Motor neuron (in vitro differentiated cells): ENCODE measurements at regions not wholly inside any gene's neighbourhood (a gene's known extent, or its start where the extent isn't known, plus 50 kb on each side); places are given as distances from the start of the nearest gene placed in this dataset.
A peak's percentile ranks its signal among the peaks of the same experiment; 100 is the strongest.

Experiments used
- ATAC-seq, 8 experiments: fragments of 200-7000 bp; cut with Tn5 transposase; replicated peaks in 6 of 8; 2 replicates each; pipeline ENCODE4 v1.8.0; 2021; ENCODE audit warnings: mild to moderate bottlenecking in 8 of 8, moderate library complexity in 8 of 8
- H3K27ac ChIP-seq, 2 donors: fragments of 250-450 bp; sonication (Bioruptor Pico); 2 replicates each; pipeline ENCODE4 v1.9.0; 2021; ENCODE audit warnings: antibody characterized with exemption in 2 of 2, mild to moderate bottlenecking in 2 of 2, moderate library complexity in 1 of 2
- H3K4me1 ChIP-seq, 2 donors: fragments of 250-450 bp; sonication (Bioruptor Pico); replicated peaks in 1 of 2; 2 replicates each; pipeline ENCODE4 v1.6.1; 2021; ENCODE audit warnings: antibody characterized with exemption in 2 of 2, mild to moderate bottlenecking in 2 of 2, moderate library complexity in 1 of 2
- H3K4me3 ChIP-seq, 5 donors: fragments of 250-450 bp; sonication (Bioruptor Pico); 2 replicates each; pipeline ENCODE4 v1.9.0; 2021; ENCODE audit warnings: antibody characterized with exemption in 5 of 5, mild to moderate bottlenecking in 5 of 5, moderate library complexity in 4 of 5
- WGBS, 10 experiments: fragments of 450-650 bp; shearing (Covaris generic); methylation state at CpG; one replicate each; pipeline ENCODE4 v1.0.0; 2022; 5-methylcytosine and 5-hydroxymethylcytosine counted together
- in situ Hi-C, 9 experiments: fragments of 400-800 bp; cut with MboI; loops; one replicate each; pipeline ENCODE4 v1.15.0; 2021; ENCODE audit warnings: low sequenced_read_pairs in 9 of 9, low pct_unique_long_range_greater_than_20kb in 2 of 9; ENCODE audit not compliant: unreplicated experiment in 9 of 9

DNA sequence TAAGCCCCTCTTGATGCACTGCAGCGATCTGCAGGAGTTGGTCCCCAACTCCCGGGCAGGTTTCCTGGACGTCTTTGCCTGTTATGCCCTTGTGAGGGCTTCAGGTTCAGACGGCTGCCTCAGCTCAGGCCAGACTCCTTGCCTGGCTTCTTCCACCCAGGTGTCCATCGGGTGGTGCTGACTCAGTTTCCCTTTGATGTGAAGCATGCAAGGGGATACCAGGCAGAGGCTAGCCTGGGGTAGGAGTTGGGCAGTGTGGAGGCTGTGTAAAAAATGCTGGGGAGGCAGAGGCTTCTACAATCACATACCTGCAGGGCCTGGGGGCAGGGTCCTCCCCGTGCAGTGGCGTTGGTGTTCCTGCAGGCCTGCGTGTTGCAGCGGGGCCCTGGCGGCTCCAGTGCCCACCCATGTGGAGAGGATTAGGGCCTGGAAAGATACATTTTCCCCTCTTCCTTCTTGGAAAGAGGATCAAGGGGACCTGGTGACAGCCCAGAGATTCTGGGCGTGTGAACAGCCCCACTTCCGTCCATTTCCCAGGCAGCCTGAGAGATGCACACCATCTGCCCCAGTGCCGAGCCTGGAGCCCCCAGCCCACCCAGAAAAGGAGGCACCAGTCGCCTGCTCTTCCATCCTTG, 338.3 kb downstream of the DYSF start:
- in situ Hi-C loops, result loop anchor here in 1 of 9 experiments (25.0 kb wide), 1 partner anchor 179 kb away; no protein-coding TSS in a partner anchor
- no peak overlapping the region for H3K27ac ChIP-seq
- WGBS, 10 experiments, result 80 to 100% (median 95%) methylated on average over 1 to 9 of the region's 14 CpGs; no CpG with 5 or more reads in 3 of the 10 experiments
- no peak overlapping the region for H3K4me3 ChIP-seq
- ATAC-seq, result no peak
- H3K4me1 ChIP-seq, result peaks cover 27 to 28% of the 10 kb centered on the region in 2 donors

DNA sequence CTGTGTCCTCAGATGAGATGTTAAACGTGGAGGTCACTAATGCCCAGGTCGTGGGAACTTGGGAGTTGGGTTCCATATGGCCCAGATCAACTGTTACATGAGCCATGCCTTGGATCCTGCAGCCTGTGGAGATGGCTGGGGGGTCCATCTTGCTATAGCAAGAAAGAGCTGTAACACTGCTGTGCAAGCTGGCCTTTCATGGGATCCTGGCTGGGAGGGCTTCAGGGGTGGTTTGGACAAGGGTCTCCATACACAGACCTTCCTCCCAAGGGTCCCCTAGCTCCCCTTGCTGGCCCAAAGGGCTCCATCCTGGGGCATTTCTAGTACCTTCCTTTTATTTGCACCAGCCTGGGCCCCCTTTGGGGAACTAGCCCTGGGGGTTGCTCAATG, 337.7 kb downstream of the DYSF start:
- WGBS, 10 experiments, result 60% methylated on average over 1 of the region's 2 CpGs; no CpG with 5 or more reads in 9 of the 10 experiments
- no peak overlapping the region for H3K27ac ChIP-seq
- H3K4me1 ChIP-seq, result peaks cover 28 to 32% of the 10 kb centered on the region in 2 donors
- ATAC-seq, result no peak
- in situ Hi-C loops, result loop anchor here in 1 of 9 experiments (25.0 kb wide), 1 partner anchor 179 kb away; no protein-coding TSS in a partner anchor
- H3K4me3 ChIP-seq, result no peak overlapping the region

DNA sequence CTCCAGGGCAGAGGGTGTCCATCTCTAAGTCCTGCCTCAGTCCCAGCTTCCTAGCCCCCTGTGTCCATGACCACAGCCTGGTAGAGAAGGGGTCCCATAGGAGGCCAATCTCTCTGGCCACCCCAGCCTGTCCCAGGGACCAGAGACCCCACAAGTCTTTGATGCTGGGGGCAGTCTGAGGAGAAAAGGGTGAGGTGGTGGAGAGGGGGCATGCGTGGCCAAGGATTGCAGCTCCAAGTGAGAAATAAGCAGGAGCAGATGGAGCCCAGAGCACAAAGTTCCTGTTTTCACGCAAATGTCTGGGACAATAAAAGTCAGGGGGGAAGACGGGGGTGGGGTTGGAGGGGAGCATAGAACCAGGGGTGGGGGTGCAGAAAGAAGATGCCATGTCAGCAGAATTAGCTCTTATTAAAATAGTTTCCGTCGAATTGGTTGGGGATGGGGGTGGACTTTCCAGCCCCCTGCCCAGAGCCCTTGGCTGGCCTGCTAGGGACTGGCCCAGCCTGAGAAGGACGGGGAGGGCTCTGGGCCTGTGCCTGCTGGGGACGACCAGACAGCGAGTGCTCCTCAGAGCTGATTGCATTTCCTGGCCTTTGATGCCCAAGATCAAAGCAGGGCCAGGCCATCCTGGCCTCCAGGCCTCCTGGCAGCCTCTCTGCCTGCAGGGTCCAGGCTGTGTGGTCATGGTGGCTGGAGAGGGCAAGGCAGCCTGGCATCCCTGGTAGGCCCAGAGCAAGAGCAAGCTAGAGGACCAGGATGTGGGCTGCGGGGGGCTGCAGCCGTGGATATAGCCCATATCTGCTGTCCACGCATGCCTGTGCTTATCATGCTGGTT, 337.1 kb downstream of the DYSF start:
- no peak for ATAC-seq
- no peak overlapping the region for H3K4me3 ChIP-seq
- 60 to 90% methylated on average over 1 to 2 of the region's 11 CpGs; no CpG with 5 or more reads in 8 of the 10 experiments for WGBS, 10 experiments
- H3K27ac ChIP-seq, result no peak overlapping the region
- peaks cover 31 to 37% of the 10 kb centered on the region in 2 donors for H3K4me1 ChIP-seq
- in situ Hi-C loops, result loop anchor here in 1 of 9 experiments (25.0 kb wide), 1 partner anchor 178 kb away; no protein-coding TSS in a partner anchor

DNA sequence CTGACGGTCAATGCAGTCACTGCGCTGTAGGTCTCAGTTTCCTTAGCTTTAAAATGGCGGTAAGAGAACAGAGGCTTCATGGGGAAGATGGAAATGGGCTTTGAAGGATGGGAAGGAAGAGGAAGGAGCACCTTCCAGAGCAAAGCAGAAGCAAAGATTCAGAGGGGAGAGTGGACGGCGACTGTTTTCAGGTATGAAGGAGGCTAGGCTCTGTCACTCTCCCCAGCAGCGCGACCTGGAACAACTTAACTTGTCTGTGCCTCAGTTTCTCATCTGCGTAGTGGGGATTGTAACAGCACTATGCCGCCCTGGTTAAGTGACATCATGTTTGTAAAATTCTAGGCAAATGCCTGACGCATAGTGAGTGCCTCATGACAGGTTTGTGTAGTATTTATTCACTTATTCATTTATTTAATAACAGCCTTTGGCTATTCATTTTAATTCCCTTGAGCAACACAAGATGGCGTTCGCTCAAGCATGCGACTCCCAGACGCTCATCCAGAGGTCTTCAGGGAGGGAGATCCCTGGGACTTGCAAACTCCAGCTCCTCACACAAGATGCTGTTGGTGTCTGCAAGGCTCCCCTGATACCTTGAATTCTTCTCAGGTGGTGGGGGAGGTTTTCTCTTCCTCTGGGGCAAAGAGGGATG, 336.3 kb downstream of the DYSF start:
- ATAC-seq, result peak in 3 of 8 experiments; percentile 73 to 89 (median 82)
- in situ Hi-C loops, result loop anchor here in 1 of 9 experiments (25.0 kb wide), 1 partner anchor 177 kb away; no protein-coding TSS in a partner anchor

DNA sequence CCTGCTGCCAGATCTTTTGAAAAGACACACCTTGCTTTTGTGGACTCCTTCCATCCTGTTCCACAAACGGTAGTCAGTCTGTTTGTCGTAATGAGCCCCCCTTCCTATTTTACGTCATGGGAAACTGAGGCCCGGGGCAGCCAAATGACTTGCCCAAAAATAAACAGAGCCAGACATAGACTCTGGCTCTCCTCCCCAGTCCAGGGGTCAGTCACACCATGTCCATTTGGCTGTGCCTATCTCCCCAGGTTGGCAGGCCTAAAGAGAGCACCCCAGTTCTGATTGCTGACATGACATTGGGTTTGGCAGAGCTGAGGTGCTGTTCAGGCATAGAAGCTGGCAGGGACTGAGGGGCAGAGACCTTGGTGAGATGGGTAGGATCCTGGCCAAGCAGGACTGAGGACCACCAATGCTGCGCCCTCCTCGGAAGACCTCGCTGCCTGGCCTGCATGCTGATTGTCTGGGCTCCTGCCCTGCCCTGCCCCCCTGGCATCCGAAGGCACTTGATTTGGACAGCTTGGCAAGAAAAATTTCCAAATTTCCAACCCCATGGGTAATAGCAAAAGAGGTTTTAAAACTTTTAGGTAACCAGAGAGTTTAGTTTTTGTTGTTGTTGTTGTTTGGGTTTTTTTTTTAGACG, 335.4 kb downstream of the DYSF start:
- Histone ChIP-seq H3K4me1 (peaks cover 30 to 36% of the 10 kb centered on the region in 2 donors), H3K27ac (no peak overlapping the region), H3K4me3 (no peak overlapping the region)
- 17 to 100% (median 84%) methylated on average over 1 to 5 of the region's 9 CpGs; no CpG with 5 or more reads in 3 of the 10 experiments for WGBS, 10 experiments
- in situ Hi-C loops, result loop anchor here in 1 of 9 experiments (25.0 kb wide), 1 partner anchor 176 kb away; no protein-coding TSS in a partner anchor
- ATAC-seq, result no peak

More for the DNA sequence above, 336.3 kb downstream of the DYSF start:
- WGBS, 10 experiments, result 31 to 100% (median 90%) methylated on average over 2 to 11 of the region's 14 CpGs; no CpG with 5 or more reads in 1 of the 10 experiments
- H3K27ac ChIP-seq, result no peak overlapping the region
- peaks cover 36 to 45% of the 10 kb centered on the region in 2 donors for H3K4me1 ChIP-seq
- H3K4me3 ChIP-seq, result no peak overlapping the region

DNA sequence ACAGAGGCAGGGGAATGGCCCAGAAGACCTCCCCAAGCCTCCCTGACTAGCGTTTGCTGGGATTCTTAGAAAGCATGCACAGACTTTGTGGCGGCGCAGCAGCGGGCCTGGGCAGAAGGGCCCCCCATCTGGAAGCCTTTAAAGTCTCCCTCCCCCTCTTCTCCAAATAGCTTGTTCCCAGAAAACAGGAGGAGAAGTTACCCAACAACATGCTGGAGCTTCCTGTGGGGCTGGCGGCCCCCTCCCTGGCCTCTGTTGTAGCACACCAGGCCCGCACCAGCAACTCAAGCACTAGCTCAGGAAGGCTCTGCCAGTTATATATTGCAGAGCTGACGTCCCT, 334.8 kb downstream of the DYSF start:
- no peak for ATAC-seq
- no peak overlapping the region for H3K27ac ChIP-seq
- in situ Hi-C loops, result loop anchor here in 1 of 9 experiments (25.0 kb wide), 1 partner anchor 176 kb away; no protein-coding TSS in a partner anchor
- WGBS, 10 experiments, result 0 to 93% (median 57%) methylated on average over 1 to 2 of the region's 7 CpGs; no CpG with 5 or more reads in 5 of the 10 experiments
- peaks cover 24 to 35% of the 10 kb centered on the region in 2 donors for H3K4me1 ChIP-seq
- H3K4me3 ChIP-seq, result no peak overlapping the region

DNA sequence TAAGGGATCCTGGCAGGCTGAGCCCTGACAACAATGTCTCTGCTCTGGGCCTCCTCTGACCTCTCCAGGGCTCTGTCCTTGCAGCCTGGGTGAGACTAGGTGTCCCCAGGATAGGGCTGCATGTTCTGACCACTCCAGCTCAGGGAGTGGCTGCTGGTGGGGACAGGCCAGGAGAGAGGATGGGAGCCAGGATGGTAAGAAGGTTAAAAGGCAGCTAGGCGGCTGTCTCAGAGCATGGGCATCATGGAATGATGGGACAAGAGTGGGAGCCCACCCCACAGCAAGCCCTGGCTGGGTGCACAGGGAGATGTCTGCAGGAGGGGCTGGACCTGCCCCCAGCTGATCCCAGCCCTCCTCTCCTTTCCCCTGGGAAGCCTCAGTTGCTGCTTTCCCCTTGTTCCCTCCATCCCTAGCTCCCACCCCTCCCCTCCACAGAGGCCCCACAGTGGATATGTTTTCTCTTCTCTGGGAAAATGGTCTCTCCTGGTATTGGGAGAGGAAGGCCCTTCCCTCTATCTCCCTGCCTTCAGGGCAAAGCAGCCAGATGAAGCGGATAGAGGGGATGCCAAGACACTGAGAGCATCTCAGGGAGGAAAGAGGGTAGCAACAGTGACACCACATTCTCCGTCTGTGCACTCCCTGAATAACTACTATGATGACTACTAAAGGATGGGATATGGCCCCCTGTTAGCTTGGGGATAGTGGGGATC, 334.3 kb downstream of the DYSF start:
- WGBS, 10 experiments, result 63 to 93% (median 83%) methylated on average over 1 to 3 of the region's 3 CpGs; no CpG with 5 or more reads in 7 of the 10 experiments

DNA sequence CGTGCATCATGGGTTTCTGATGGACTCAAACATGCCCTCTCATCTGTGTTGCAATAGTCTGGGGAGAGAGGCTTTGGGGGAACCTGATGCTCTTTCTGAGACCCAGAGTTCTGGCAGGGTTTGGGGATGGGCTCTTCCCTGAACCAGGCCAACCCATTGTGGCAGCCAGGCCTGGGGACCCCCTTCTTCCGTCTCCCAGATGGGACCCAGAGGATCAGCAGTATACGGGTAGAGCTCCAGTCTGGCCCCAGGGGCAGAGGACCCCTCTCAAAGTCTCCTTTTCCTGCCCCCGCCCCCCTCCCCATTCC, 333.7 kb downstream of the DYSF start:
- ATAC-seq, result no peak
- 40 to 100% (median 100%) methylated on average over 1 to 2 of the region's 4 CpGs; no CpG with 5 or more reads in 7 of the 10 experiments for WGBS, 10 experiments
- in situ Hi-C loops, result loop anchor here in 1 of 9 experiments (25.0 kb wide), 1 partner anchor 175 kb away; no protein-coding TSS in a partner anchor
- no peak overlapping the region for H3K27ac ChIP-seq
- H3K4me3 ChIP-seq, result no peak overlapping the region
- peaks cover 24 to 35% of the 10 kb centered on the region in 2 donors for H3K4me1 ChIP-seq

More for the DNA sequence above, 334.3 kb downstream of the DYSF start:
- Histone ChIP-seq H3K4me1 (peaks cover 24 to 35% of the 10 kb centered on the region in 2 donors), H3K27ac (no peak overlapping the region), H3K4me3 (no peak overlapping the region)
- in situ Hi-C loops, result loop anchor here in 1 of 9 experiments (25.0 kb wide), 1 partner anchor 175 kb away; no protein-coding TSS in a partner anchor
- no peak for ATAC-seq

DNA sequence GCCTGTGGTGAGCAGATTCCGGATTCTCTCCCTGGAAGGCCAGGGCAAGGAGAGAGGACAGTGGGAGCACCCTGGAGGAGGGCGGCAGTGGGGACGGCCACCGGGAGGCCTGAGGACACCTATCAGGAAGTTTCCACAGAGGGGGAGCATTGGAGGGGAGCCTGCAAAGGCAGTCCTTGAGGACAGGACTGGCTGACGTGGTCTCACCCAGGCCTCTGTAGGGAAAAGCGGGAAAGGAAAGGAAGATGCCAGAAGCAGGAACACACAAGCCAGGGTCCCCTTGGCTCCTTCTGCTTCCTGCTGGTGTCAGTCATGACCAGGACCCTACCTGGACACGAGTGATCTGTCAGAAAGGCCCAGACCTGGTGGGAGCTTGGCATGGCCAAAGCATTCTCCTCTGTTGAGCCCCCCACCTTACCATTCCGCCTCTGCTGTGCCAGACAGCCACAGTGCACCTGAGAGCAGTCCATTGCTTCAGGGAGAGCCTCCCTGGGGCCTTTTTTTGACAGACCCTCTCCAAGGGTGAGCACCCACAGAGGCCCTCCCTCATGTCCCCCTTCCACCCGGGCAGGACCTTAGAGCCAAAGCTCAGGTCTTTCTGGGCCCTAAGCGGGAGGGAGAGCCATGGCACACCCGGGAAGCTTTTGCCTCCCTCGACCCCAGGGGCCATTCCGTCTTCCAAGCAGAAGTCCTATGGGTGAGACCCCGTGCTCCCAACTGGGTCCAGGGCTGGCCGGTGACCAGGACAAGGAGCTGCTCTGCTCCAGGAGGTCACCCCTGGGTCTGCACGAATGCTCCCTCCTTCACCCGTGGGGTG, 333.1 kb downstream of the DYSF start:
- Histone ChIP-seq H3K27ac (no peak overlapping the region), H3K4me3 (no peak overlapping the region), H3K4me1 (peaks cover 24 to 35% of the 10 kb centered on the region in 2 donors)
- ATAC-seq, result peak in 1 of 8 experiments; percentile 3
- 56 to 100% (median 79%) methylated on average over 2 to 5 of the region's 17 CpGs; no CpG with 5 or more reads in 4 of the 10 experiments for WGBS, 10 experiments
- in situ Hi-C loops, result loop anchor here in 1 of 9 experiments (25.0 kb wide), 1 partner anchor 174 kb away; no protein-coding TSS in a partner anchor

DNA sequence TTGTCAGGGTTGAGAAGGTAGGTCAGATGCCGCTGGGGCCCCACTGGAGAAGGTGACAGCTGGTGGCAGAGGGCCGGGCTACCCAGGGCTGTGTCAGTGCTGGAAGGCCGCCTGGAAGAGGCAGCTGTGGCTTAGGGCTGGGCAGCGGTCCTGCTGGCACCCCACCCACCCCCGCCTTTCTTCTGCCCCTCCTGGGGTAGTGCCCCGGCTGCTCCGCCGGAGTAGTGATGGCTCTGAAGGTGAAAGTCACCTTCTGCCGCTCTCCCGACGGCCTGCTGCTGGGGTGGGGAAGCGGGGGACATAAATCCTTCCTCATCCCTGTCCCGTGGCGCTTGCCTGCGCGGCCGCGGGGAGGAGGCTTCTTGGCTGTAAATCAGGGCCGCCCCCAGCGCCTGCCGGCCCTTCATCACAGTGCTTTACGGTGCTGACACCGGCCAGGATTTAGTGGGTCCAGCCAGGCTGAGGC, 332.2 kb downstream of the DYSF start:
- H3K4me3 ChIP-seq, result no peak overlapping the region
- ATAC-seq, result peak in 6 of 8 experiments; percentile 18 to 98 (median 98)
- WGBS, 10 experiments, result 19 to 100% (median 90%) methylated on average over 2 to 4 of the region's 23 CpGs; no CpG with 5 or more reads in 7 of the 10 experiments
- in situ Hi-C loops, result loop anchor here in 1 of 9 experiments (25.0 kb wide), 1 partner anchor 173 kb away; no protein-coding TSS in a partner anchor
- H3K27ac ChIP-seq, result no peak overlapping the region
- H3K4me1 ChIP-seq, result peaks cover 24 to 38% of the 10 kb centered on the region in 2 donors
